HCT116 (cell line): ENCODE measurements at regions not wholly inside any gene's neighbourhood (a gene's known extent, or its start where the extent isn't known, plus 50 kb on each side); places are given as distances from the start of the nearest gene placed in this dataset.

Experiments
- ATAC-seq: fragments of 200-7000 bp; cut with Tn5 transposase; 2 replicates; pipeline ENCODE4 v1.9.1; 2020; ENCODE audit warnings: mild to moderate bottlenecking, moderate library complexity
- BruUV-seq: library from RNA; stranded (reverse); fragments of 400-500 nt; replicated peaks from 2 replicates; lab custom pipeline; 2021; lab: Mats Ljungman, UMichigan
- CTCF ChIA-PET: fragments of 300-600 bp; sonication (Branson Sonifier 250); formaldehyde crosslinking; loops from one replicate; lab custom pipeline; 2021; ENCODE audit warnings: antibody characterized with exemption; lab: Charles Lee
- POLR2A ChIA-PET: fragments of 300-600, 350-600 bp; sonication (Branson Sonifier 250); formaldehyde crosslinking; loops from one replicate; lab custom pipeline; 2021; ENCODE audit warnings: antibody characterized with exemption; lab: Charles Lee
- RAD21 ChIA-PET, 2 experiments: fragments of 300-600 bp; sonication (Branson Sonifier 250); formaldehyde crosslinking; loops; one replicate each; lab custom pipeline; 2023; ENCODE audit warnings: low total read pairs in 2 of 2; ENCODE audit not compliant: uncharacterized antibody in 2 of 2, unreplicated experiment in 2 of 2, low non-redundant PET in 1 of 2; lab: Charles Lee
- DNase-seq: peaks from one replicate; pipeline ENCODE4 v3.0.0-alpha.2; 2010; ENCODE audit warnings: low read depth, low spot score
- H2AFZ ChIP-seq: fragments of 200-600 bp; shearing (Covaris generic), sonication (generic); 2 replicates; pipeline ENCODE4 v1.6.1; 2017; ENCODE audit warnings: low read depth, mixed run types, mixed read lengths, antibody characterized with exemption, low read length; ENCODE audit not compliant: poor library complexity, severe bottlenecking
- H3K27ac ChIP-seq: 2 replicates; pipeline ENCODE4 v1.5.1; 2012; ENCODE audit warnings: low read depth, low read length
- H3K27me3 ChIP-seq: fragments of 200-600 bp; sonication (generic); 2 replicates; pipeline ENCODE4 v1.6.1; 2016; ENCODE audit warnings: mixed run types, low read length, mixed read lengths; ENCODE audit not compliant: insufficient read depth
- H3K36me3 ChIP-seq, 2 experiments: fragments of 200-500 bp in 1 of 2; fragments of 200-600 bp in 1 of 2; sonication (Bioruptor generic) in 1 of 2; sonication (generic) in 1 of 2; 2 replicates each; pipeline versions ENCODE4 v1.5.1 to v1.6.1; 2014 to 2016; ENCODE audit warnings: low read length in 2 of 2, inconsistent platforms in 1 of 2, mixed read lengths in 1 of 2, mixed run types in 1 of 2; ENCODE audit not compliant: insufficient read depth in 2 of 2, control insufficient read depth in 1 of 2
- H3K4me1 ChIP-seq, 2 experiments: fragments of 200-600 bp in 1 of 2; sonication (generic) in 1 of 2; 2 replicates each; pipeline versions ENCODE4 v1.5.1 to v1.6.1; 2012 to 2017; ENCODE audit warnings: low read length in 2 of 2, inconsistent platforms in 1 of 2, mild to moderate bottlenecking in 1 of 2, mixed read lengths in 1 of 2, mixed run types in 1 of 2, moderate library complexity in 1 of 2; ENCODE audit not compliant: insufficient read depth in 2 of 2, control insufficient read depth in 1 of 2
- H3K4me2 ChIP-seq: fragments of 200-600 bp; sonication (generic); 2 replicates; pipeline ENCODE4 v1.6.1; 2017; ENCODE audit warnings: mixed run types, low read length, mixed read lengths
- H3K4me3 ChIP-seq, 2 experiments: fragments of 200-600 bp in 1 of 2; sonication (generic) in 1 of 2; replicated peaks in 1 of 2; 2 replicates each; pipeline ENCODE4 v1.5.1; 2011 to 2016; ENCODE audit warnings: low read length in 2 of 2, control low read depth in 1 of 2, low read depth in 1 of 2, mild to moderate bottlenecking in 1 of 2, mixed read lengths in 1 of 2, mixed run types in 1 of 2
- H3K79me2 ChIP-seq: fragments of 200-600 bp; sonication (generic); 2 replicates; pipeline ENCODE4 v1.6.1; 2017; ENCODE audit warnings: mild to moderate bottlenecking, mixed run types, low read length, moderate library complexity, mixed read lengths; ENCODE audit not compliant: insufficient read depth
- H3K9ac ChIP-seq: fragments of 200-600 bp; sonication (generic); 2 replicates; pipeline ENCODE4 v1.6.1; 2016; ENCODE audit warnings: low read length, mixed read lengths
- H3K9me2 ChIP-seq: fragments of 200-600 bp; sonication (generic), shearing (Covaris generic); 2 replicates; pipeline ENCODE4 v1.6.1; 2017; ENCODE audit warnings: mixed run types, mild to moderate bottlenecking, moderate library complexity; ENCODE audit not compliant: insufficient read depth
- H3K9me3 ChIP-seq, 2 experiments: fragments of 200-500 bp in 1 of 2; fragments of 200-600 bp in 1 of 2; sonication (Bioruptor generic) in 1 of 2; sonication (generic) in 1 of 2; 2 replicates each; pipeline ENCODE4 v1.6.1; 2014 to 2017; ENCODE audit warnings: low read length in 2 of 2, mixed read lengths in 2 of 2, inconsistent platforms in 1 of 2, low read depth in 1 of 2, mild to moderate bottlenecking in 1 of 2, mixed run types in 1 of 2, moderate library complexity in 1 of 2; ENCODE audit not compliant: control insufficient read depth in 1 of 2, insufficient read depth in 1 of 2
- H4K20me1 ChIP-seq: fragments of 200-600 bp; sonication (generic), shearing (Covaris generic); 2 replicates; pipeline ENCODE4 v1.6.1; 2017; ENCODE audit warnings: mixed run types, mild to moderate bottlenecking, moderate library complexity; ENCODE audit not compliant: insufficient read depth
- CBX3 ChIP-seq: IDR thresholded peaks from 2 replicates; pipeline ENCODE4 v1.6.1; 2012; ENCODE audit warnings: low read depth
- EGR1 ChIP-seq: IDR thresholded peaks from 2 replicates; pipeline ENCODE4 v1.6.1; 2012; ENCODE audit warnings: low read depth
- EZH2 ChIP-seq: fragments of 200-600 bp; sonication (generic); IDR thresholded peaks from 2 replicates; pipeline ENCODE4 v1.6.1; 2017; ENCODE audit warnings: antibody characterized with exemption, mixed run types
- FOSL1 ChIP-seq: IDR thresholded peaks from 2 replicates; pipeline ENCODE4 v1.6.1; 2012; ENCODE audit warnings: low read depth
- JUND ChIP-seq: IDR thresholded peaks from 2 replicates; pipeline ENCODE4 v1.6.1; 2012
- POLR2A ChIP-seq: IDR thresholded peaks from 2 replicates; pipeline ENCODE4 v1.7.0; 2011; ENCODE audit warnings: borderline replicate concordance; ENCODE audit not compliant: insufficient read depth, insufficient read length; ENCODE audit errors: extremely low read depth
- POLR2AphosphoS5 ChIP-seq: IDR thresholded peaks from 2 replicates; pipeline ENCODE4 v1.6.1; 2011; ENCODE audit warnings: mild to moderate bottlenecking, low read depth, low read length, moderate library complexity
- SRF ChIP-seq: IDR thresholded peaks from 2 replicates; pipeline ENCODE4 v1.6.1; 2012; ENCODE audit warnings: low read depth
- TCF7L2 ChIP-seq: IDR thresholded peaks from 2 replicates; pipeline ENCODE4 v1.7.0; 2011; ENCODE audit warnings: borderline replicate concordance, inconsistent platforms; ENCODE audit not compliant: insufficient read depth, insufficient read length; ENCODE audit errors: extremely low read depth
- YY1 ChIP-seq: IDR thresholded peaks from 2 replicates; pipeline ENCODE4 v1.6.1; 2011; ENCODE audit warnings: low read length, low read depth, moderate library complexity, mild to moderate bottlenecking; ENCODE audit not compliant: insufficient replicate concordance; ENCODE audit errors: extremely low read depth
- ZNF274 ChIP-seq: fragments of 200-500 bp; sonication (Bioruptor generic); IDR thresholded peaks from 2 replicates; pipeline ENCODE4 v1.6.1; 2014; ENCODE audit warnings: mild to moderate bottlenecking, low read depth, low read length, inconsistent platforms
- intact Hi-C: fragments of 100-400 bp; cut with micrococcal nuclease; formaldehyde crosslinking; loops from 2 replicates; pipeline ENCODE4 v1.10.0; 2022
- TF ChIP-seq, protein P1 (sequence below): IDR thresholded peaks from 2 replicates; pipeline ENCODE4 v1.6.1; 2012
- TF ChIP-seq, protein P2 (sequence below): IDR thresholded peaks from 2 replicates; pipeline ENCODE4 v1.6.1; 2012

DNA sequence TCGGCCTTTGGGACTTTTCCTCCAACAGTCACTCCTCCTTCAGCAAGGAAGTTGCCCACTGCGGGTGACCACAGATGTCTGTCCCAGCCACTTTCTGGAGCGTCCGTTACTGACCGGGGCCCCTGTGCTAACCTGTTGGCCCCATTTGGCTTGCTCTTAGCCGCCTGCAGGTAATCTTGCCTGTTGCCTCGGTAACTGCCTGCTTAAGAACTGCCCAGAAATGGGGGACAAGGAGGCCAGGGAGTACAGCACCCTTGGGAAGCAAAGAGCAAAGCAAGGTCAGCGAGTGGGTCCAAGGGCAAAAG lies 338.8 kb upstream of the SFSWAP start:
- intact Hi-C loops: no loop called here
- no peaks in the 10 kb centered on the region for H4K20me1 ChIP-seq
- POLR2A ChIA-PET: no interaction called here
- no peaks in the 10 kb centered on the region for H3K36me3 ChIP-seq
- H3K9ac ChIP-seq: no peak overlapping the region
- BruUV-seq: no TSS peak
- H3K79me2 ChIP-seq: no peaks in the 10 kb centered on the region
- no peak overlapping the region for H3K4me3 ChIP-seq
- TF ChIP-seq POLR2AphosphoS5 (no peak), EGR1 (no peak), JUND (no peak), CBX3 (no peak), SRF (no peak), EZH2 (no peak), FOSL1 (no peak), YY1 (no peak)
- TF ChIP-seq, protein P1, sequence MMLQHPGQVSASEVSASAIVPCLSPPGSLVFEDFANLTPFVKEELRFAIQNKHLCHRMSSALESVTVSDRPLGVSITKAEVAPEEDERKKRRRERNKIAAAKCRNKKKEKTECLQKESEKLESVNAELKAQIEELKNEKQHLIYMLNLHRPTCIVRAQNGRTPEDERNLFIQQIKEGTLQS: no peak
- TF ChIP-seq, protein P2, sequence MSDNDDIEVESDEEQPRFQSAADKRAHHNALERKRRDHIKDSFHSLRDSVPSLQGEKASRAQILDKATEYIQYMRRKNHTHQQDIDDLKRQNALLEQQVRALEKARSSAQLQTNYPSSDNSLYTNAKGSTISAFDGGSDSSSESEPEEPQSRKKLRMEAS: no peak
- RAD21 ChIA-PET: no interaction called here
- DNase-seq (no peak), ATAC-seq (no peak)
- CTCF ChIA-PET: no interaction called here
- H3K27ac ChIP-seq: no peak overlapping the region
- no peak overlapping the region for H3K4me2 ChIP-seq
- no peaks in the 10 kb centered on the region for H3K9me3 ChIP-seq
- no peak overlapping the region for H2AFZ ChIP-seq
- H3K9me2 ChIP-seq: no peaks in the 10 kb centered on the region
- no peaks in the 10 kb centered on the region for H3K4me1 ChIP-seq
- peaks cover 9% of the 10 kb centered on the region; the same call in 1 of the 2 replicates for H3K27me3 ChIP-seq

DNA sequence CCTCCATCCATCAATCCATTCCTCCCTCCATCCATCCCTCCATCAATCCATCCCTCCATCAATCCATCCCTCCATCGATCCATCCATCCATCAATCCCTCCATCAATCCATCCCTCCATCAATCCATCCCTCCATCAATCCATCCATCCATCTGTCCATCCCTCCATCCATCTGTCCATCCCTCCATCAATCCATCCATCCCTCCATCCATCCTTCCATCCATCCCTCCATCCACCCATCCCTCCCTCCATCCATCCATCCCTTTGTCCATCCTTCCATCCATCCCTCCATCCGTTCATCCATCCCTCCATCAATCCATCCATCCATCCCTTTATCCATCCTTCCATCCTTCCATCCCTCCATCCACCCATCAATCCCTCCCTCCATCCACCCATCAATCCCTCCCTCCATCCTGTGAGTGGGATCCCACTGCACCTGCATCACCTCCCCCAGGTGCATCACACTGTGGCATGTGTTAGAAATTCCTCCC lies 338.1 kb upstream of the SFSWAP start:
- Histone ChIP-seq H3K4me1 (no peaks in the 10 kb centered on the region), H2AFZ (no peak overlapping the region), H3K79me2 (no peaks in the 10 kb centered on the region), H3K9me3 (no peaks in the 10 kb centered on the region), H4K20me1 (no peaks in the 10 kb centered on the region), H3K27ac (no peak overlapping the region), H3K4me3 (no peak overlapping the region), H3K36me3 (no peaks in the 10 kb centered on the region), H3K4me2 (no peak overlapping the region), H3K27me3 (peaks cover 9% of the 10 kb centered on the region; the same call in 1 of the 2 replicates), H3K9me2 (no peaks in the 10 kb centered on the region), H3K9ac (no peak overlapping the region)
- ChIA-PET POLR2A (no interaction called here), CTCF (no interaction called here), RAD21 (no interaction called here)
- ATAC-seq (no peak), DNase-seq (no peak)
- no TSS peak for BruUV-seq
- intact Hi-C loops: no loop called here
- TF ChIP-seq FOSL1: no peak
- no peak for TF ChIP-seq EGR1
- no peak for TF ChIP-seq POLR2A
- TF ChIP-seq, protein P1: no peak
- no peak for TF ChIP-seq TCF7L2
- TF ChIP-seq SRF: no peak
- TF ChIP-seq ZNF274: no peak
